Prostate gland (tissue), 2 donors: ENCODE measurements at regions not wholly inside any gene's neighbourhood (a gene's known extent, or its start where the extent isn't known, plus 50 kb on each side); places are given as distances from the start of the nearest gene placed in this dataset.

Experiments
- DNase-seq: peaks from one replicate; pipeline ENCODE4 v3.0.0-alpha.2; 2019; ENCODE audit warnings: low spot score
- H3K27ac ChIP-seq, 2 donors: fragments of 200-600 bp; sonication (generic); 2 replicates each; pipeline ENCODE4 v1.5.1; 2017 to 2019
- H3K27me3 ChIP-seq: fragments of 200-600 bp; sonication (generic); replicated peaks from 2 replicates; pipeline ENCODE4 v1.5.1; 2019; ENCODE audit not compliant: insufficient read depth
- H3K36me3 ChIP-seq, 2 donors: fragments of 200-600 bp; sonication (generic); 1 replicate in 1 of 2; 2 replicates in 1 of 2; pipeline versions ENCODE4 v1.5.1 to v1.8.1; 2017 to 2019
- H3K4me1 ChIP-seq: fragments of 200-600 bp; sonication (generic); replicated peaks from 2 replicates; pipeline ENCODE4 v1.5.1; 2019
- H3K4me3 ChIP-seq, 2 donors: fragments of 200-600 bp; sonication (generic); 2 replicates each; pipeline ENCODE4 v1.5.1; 2017 to 2019
- H3K9me3 ChIP-seq: fragments of 200-600 bp; sonication (generic); 2 replicates; pipeline ENCODE4 v1.5.1; 2017
- POLR2A ChIP-seq: fragments of 450-650 bp; IDR thresholded peaks from one replicate; pipeline ENCODE4 v1.6.1; 2016; ENCODE audit warnings: antibody characterized with exemption, mild to moderate bottlenecking
- POLR2AphosphoS5 ChIP-seq: sonication (generic); formaldehyde crosslinking; IDR thresholded peaks from one replicate; pipeline ENCODE4 v1.6.1; 2017; ENCODE audit warnings: antibody characterized with exemption
- whole genome bisulfite sequencing: methylation state at CpG from one replicate; pipeline ENCODE4 v1.1.5; 2018; 5-methylcytosine and 5-hydroxymethylcytosine counted together
- intact Hi-C: fragments of 100-400 bp; cut with DNase I; formaldehyde crosslinking; loops from one replicate; pipeline ENCODE4 v1.14.2; 2022
- TF ChIP-seq, protein P1 (sequence below), 4 experiments: fragments of 200-600 bp in 2 of 4; fragments of 450-650 bp in 2 of 4; sonication (generic) in 2 of 4; IDR thresholded peaks; 1 replicate in 3 of 4; 2 replicates in 1 of 4; pipeline ENCODE4 v1.5.1; 2016 to 2019; ENCODE audit warnings: antibody characterized with exemption in 4 of 4, mild to moderate bottlenecking in 2 of 4, moderate library complexity in 2 of 4

GRCh38 chr7:88647825-88648224 is 111.7 kb upstream of the ZNF804B start:
- TF ChIP-seq, protein P1, sequence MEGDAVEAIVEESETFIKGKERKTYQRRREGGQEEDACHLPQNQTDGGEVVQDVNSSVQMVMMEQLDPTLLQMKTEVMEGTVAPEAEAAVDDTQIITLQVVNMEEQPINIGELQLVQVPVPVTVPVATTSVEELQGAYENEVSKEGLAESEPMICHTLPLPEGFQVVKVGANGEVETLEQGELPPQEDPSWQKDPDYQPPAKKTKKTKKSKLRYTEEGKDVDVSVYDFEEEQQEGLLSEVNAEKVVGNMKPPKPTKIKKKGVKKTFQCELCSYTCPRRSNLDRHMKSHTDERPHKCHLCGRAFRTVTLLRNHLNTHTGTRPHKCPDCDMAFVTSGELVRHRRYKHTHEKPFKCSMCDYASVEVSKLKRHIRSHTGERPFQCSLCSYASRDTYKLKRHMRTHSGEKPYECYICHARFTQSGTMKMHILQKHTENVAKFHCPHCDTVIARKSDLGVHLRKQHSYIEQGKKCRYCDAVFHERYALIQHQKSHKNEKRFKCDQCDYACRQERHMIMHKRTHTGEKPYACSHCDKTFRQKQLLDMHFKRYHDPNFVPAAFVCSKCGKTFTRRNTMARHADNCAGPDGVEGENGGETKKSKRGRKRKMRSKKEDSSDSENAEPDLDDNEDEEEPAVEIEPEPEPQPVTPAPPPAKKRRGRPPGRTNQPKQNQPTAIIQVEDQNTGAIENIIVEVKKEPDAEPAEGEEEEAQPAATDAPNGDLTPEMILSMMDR (IDR thresholded peaks at IDR 0.05), result no peak
- no peak overlapping the region for H3K27ac ChIP-seq
- no peak overlapping the region for H3K4me3 ChIP-seq
- intact Hi-C loops, result no loop called here
- no peak for DNase-seq
- no peaks in the 10 kb centered on the region for H3K4me1 ChIP-seq
- H3K27me3 ChIP-seq, result no peaks in the 10 kb centered on the region
- WGBS, result 79% methylated on average over 2 of the region's 2 CpGs
- no peaks in the 10 kb centered on the region for H3K36me3 ChIP-seq
- H3K9me3 ChIP-seq, result no peaks in the 10 kb centered on the region

DNA sequence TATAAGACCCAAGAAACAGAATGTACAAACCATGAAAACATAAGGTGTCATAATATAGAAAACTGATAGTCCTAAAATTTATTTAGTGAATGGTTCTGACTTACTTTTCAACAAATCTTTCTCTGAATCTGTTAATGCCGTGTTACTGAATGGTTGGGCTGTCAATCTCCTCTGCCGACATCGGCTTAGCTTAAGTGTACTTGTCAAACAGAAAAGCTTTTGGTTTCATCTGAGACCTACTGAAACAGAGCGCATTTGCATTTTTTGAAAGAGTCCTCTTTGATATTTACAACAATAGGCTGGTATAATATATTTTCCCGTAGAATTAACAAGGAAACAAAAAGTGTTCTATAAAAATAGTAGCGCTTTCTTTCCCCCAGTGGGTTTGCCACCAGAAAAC is 120.9 kb upstream of the ZNF804B start:
- Histone ChIP-seq H3K36me3 (no peaks in the 10 kb centered on the region), H3K4me3 (no peak overlapping the region), H3K27ac (no peak overlapping the region), H3K27me3 (no peaks in the 10 kb centered on the region), H3K4me1 (no peaks in the 10 kb centered on the region), H3K9me3 (no peaks in the 10 kb centered on the region)
- DNase-seq, result no peak
- TF ChIP-seq POLR2A (no peak), POLR2AphosphoS5 (no peak)
- TF ChIP-seq, protein P1 (IDR thresholded peaks at IDR 0.05), result no peak
- intact Hi-C loops, result no loop called here
- WGBS, result 93% methylated on average over 6 of the region's 6 CpGs

DNA sequence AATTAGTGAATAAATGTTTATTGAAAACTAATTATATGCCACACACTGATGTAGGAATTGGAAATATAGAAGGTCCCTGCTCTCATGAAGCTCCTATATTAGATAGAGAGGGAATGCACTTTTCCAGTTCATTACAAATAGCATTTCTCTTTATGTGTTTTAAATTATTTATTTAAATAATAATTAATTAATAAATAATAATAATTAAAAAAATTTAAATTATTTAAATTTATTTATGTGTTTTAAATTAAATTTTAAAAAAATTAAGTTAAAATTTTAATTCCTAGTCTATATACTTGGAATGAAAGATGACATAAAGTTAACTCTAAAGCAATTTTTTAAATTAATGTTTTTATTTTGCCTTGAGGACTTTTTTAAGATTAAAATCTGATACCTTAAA is 121.7 kb upstream of the ZNF804B start:
- DNase-seq, result no peak
- H3K4me3 ChIP-seq, result no peak overlapping the region
- intact Hi-C loops, result no loop called here
- no peaks in the 10 kb centered on the region for H3K9me3 ChIP-seq
- no peak overlapping the region for H3K27ac ChIP-seq
- no peaks in the 10 kb centered on the region for H3K36me3 ChIP-seq
- no peaks in the 10 kb centered on the region for H3K4me1 ChIP-seq
- H3K27me3 ChIP-seq, result no peaks in the 10 kb centered on the region
- TF ChIP-seq POLR2A, result no peak
- TF ChIP-seq, protein P1 (IDR thresholded peaks at IDR 0.05), result no peak

DNA sequence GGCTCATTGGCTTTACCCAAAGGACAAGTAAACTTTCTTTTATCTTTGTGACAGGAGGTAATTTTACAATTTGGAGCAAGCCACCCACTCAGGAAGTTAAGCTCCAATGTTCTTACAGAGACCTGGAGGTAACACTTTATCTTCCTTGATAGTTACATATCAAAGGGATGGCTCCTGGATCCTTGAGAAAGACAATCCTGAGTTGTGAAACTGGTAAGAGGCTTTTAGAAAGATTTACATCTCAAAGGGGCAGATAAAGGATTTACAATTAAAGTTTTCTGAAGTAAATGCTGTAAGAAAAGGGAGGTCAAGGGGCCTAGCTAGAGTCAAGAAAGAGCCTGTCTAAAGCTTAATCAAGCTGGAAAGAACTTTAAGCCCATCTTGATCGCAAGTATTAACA is 124.4 kb upstream of the ZNF804B start:
- H3K9me3 ChIP-seq, result no peaks in the 10 kb centered on the region
- no peaks in the 10 kb centered on the region for H3K4me1 ChIP-seq
- H3K27me3 ChIP-seq, result no peaks in the 10 kb centered on the region
- H3K4me3 ChIP-seq, result no peak overlapping the region
- no peaks in the 10 kb centered on the region for H3K36me3 ChIP-seq
- 83% methylated on average over 1 of the region's 1 CpG for WGBS
- intact Hi-C loops, result no loop called here
- TF ChIP-seq, protein P1 (IDR thresholded peaks at IDR 0.05), result no peak
- TF ChIP-seq POLR2AphosphoS5 (no peak), POLR2A (no peak)
- DNase-seq, result no peak
- H3K27ac ChIP-seq, result no peak overlapping the region

DNA sequence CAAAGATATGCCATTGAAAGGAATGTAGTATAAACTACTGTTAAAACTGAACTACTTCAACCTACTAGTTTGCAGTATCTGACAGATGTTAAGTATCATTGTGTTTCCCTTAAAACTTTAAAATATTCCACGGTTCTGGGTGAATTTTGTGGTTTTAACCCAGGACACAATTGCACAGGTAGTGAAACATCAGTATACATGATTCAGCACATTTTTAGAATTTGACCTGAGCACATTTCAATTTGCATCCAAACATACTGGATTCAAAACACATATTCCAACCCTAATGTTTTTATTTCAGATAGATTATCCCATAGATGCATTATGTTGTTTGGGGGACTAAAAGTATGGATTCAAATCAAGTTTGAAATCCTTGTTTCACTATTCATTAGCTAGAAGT is 129.9 kb upstream of the ZNF804B start:
- 65% methylated on average over 1 of the region's 1 CpG for WGBS
- TF ChIP-seq, protein P1 (IDR thresholded peaks at IDR 0.05), result no peak
- TF ChIP-seq POLR2AphosphoS5, result no peak
- TF ChIP-seq POLR2A, result no peak
- DNase-seq, result no peak
- no peaks in the 10 kb centered on the region for H3K9me3 ChIP-seq
- no peak overlapping the region for H3K4me3 ChIP-seq
- H3K27me3 ChIP-seq, result no peaks in the 10 kb centered on the region
- no peaks in the 10 kb centered on the region for H3K36me3 ChIP-seq
- intact Hi-C loops, result no loop called here
- H3K27ac ChIP-seq, result no peak overlapping the region
- no peaks in the 10 kb centered on the region for H3K4me1 ChIP-seq
